ENCODE measurements at regions not wholly inside any gene's neighbourhood (a gene's known extent, or its start where the extent isn't known, plus 50 kb on each side); places are given as distances from the start of the nearest gene placed in this dataset.

DNA sequence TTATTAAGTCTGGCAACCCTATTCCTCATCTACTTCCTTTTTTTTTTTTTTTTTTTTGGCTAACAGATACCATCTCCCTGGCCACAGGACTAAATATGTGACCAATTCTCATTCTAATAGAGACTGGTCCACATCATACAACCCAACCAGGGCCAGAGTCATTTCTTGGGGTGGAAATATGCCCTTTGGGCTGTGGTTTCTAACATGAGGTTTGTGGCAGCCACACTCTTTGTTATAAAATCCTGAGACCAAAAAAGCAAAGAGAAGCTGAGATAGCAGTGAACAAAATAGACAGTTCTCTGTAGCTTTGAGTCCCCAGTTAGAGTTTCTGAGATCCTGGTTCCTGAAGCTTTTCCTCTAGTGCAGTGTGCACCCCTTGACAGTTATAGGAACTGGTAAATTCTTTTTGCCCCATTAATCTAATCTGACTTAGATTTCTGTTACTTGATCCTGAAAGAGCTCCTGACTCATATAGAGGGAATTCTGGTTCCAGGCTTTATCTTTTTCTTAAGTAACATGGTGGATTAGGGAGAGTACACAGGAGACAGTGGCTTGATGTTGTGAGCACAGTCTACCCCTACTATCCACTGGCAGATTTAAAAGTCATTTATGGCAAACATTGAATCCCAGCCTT, 86.8 kb downstream of the MAIP1 start:
- TF ChIP-seq, protein P1, sequence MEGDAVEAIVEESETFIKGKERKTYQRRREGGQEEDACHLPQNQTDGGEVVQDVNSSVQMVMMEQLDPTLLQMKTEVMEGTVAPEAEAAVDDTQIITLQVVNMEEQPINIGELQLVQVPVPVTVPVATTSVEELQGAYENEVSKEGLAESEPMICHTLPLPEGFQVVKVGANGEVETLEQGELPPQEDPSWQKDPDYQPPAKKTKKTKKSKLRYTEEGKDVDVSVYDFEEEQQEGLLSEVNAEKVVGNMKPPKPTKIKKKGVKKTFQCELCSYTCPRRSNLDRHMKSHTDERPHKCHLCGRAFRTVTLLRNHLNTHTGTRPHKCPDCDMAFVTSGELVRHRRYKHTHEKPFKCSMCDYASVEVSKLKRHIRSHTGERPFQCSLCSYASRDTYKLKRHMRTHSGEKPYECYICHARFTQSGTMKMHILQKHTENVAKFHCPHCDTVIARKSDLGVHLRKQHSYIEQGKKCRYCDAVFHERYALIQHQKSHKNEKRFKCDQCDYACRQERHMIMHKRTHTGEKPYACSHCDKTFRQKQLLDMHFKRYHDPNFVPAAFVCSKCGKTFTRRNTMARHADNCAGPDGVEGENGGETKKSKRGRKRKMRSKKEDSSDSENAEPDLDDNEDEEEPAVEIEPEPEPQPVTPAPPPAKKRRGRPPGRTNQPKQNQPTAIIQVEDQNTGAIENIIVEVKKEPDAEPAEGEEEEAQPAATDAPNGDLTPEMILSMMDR (IDR thresholded peaks at IDR 0.05): no peak
- TF ChIP-seq SIN3A (IDR thresholded peaks at IDR 0.05; ENCODE audit: borderline replicate concordance, insufficient read depth, low read depth, low read length): no peak
- no peak for TF ChIP-seq POLR2AphosphoS5 (IDR thresholded peaks at IDR 0.05; ENCODE audit: low read depth, low read length)
- TF ChIP-seq REST (IDR thresholded peaks at IDR 0.05; ENCODE audit: insufficient read depth in 1 of 2, low read depth in 2 of 2, low read length in 1 of 2): no peak
- TF ChIP-seq TCF7L2 (IDR thresholded peaks at IDR 0.05; ENCODE audit: low read depth, low read length): no peak
